OCI-LY7 (cell line): ENCODE measurements at regions not wholly inside any gene's neighbourhood (a gene's known extent, or its start where the extent isn't known, plus 50 kb on each side); places are given as distances from the start of the nearest gene placed in this dataset.

Experiments
- BruUV-seq: library from RNA; stranded (reverse); fragments of 400-500 nt; replicated peaks from 2 replicates; lab custom pipeline; 2021; lab: Mats Ljungman, UMichigan
- CTCF ChIA-PET: fragments of 300-600 bp; sonication (Branson Sonifier 250); formaldehyde crosslinking; loops from one replicate; lab custom pipeline; 2022; ENCODE audit warnings: antibody characterized with exemption; ENCODE audit not compliant: unreplicated experiment; lab: Charles Lee
- POLR2A ChIA-PET: fragments of 300-600 bp; sonication (Branson Sonifier 250); formaldehyde crosslinking; loops from one replicate; lab custom pipeline; 2022; ENCODE audit warnings: antibody characterized with exemption; lab: Charles Lee
- DNase-seq: peaks from one replicate; pipeline ENCODE4 v3.0.0-alpha.2; 2015; ENCODE audit warnings: low spot score
- H2AFZ ChIP-seq: fragments of 200-600 bp; sonication (generic), shearing (Covaris generic); 2 replicates; pipeline ENCODE4 v1.6.1; 2014; ENCODE audit warnings: mild to moderate bottlenecking, antibody characterized with exemption, low read length, moderate library complexity
- H3K27ac ChIP-seq: fragments of 200-600 bp; sonication (generic); 2 replicates; pipeline ENCODE4 v1.5.1; 2014; ENCODE audit warnings: mixed run types, low read depth, mild to moderate bottlenecking, moderate library complexity, low read length, inconsistent platforms; ENCODE audit not compliant: poor library complexity, severe bottlenecking
- H3K36me3 ChIP-seq: fragments of 200-600 bp; sonication (generic); 2 replicates; pipeline ENCODE4 v1.6.1; 2014; ENCODE audit warnings: mild to moderate bottlenecking, antibody characterized with exemption, low read length, moderate library complexity, mixed read lengths; ENCODE audit not compliant: insufficient read depth
- H3K4me1 ChIP-seq: fragments of 200-600 bp; sonication (generic); 2 replicates; pipeline ENCODE4 v1.5.1; 2014; ENCODE audit warnings: mild to moderate bottlenecking, low read length; ENCODE audit not compliant: insufficient read depth, poor library complexity, severe bottlenecking
- H3K4me2 ChIP-seq: fragments of 200-600 bp; sonication (generic); 2 replicates; pipeline ENCODE4 v1.6.1; 2014; ENCODE audit warnings: mild to moderate bottlenecking, low read length
- H3K4me3 ChIP-seq: fragments of 200-600 bp; sonication (generic); 2 replicates; pipeline ENCODE4 v1.5.1; 2014; ENCODE audit warnings: mild to moderate bottlenecking, low read depth, low read length; ENCODE audit not compliant: poor library complexity, severe bottlenecking
- H3K79me2 ChIP-seq: fragments of 200-600 bp; sonication (generic); 2 replicates; pipeline ENCODE4 v1.6.1; 2016; ENCODE audit warnings: low read depth, mild to moderate bottlenecking, low read length, moderate library complexity, mixed read lengths; ENCODE audit not compliant: insufficient read depth
- H3K9me2 ChIP-seq: fragments of 200-600 bp; sonication (generic); 2 replicates; pipeline ENCODE4 v1.6.1; 2016; ENCODE audit warnings: mild to moderate bottlenecking, low read length, mixed read lengths; ENCODE audit not compliant: insufficient read depth
- H3K9me3 ChIP-seq: fragments of 200-600 bp; sonication (generic); 2 replicates; pipeline ENCODE4 v1.6.1; 2014; ENCODE audit warnings: mild to moderate bottlenecking, mixed run types, low read length, mixed read lengths
- H4K20me1 ChIP-seq: fragments of 200-600 bp; sonication (generic); 2 replicates; pipeline ENCODE4 v1.6.1; 2014; ENCODE audit warnings: mild to moderate bottlenecking, antibody characterized with exemption, low read length, moderate library complexity, mixed read lengths; ENCODE audit not compliant: insufficient read depth
- CTCF ChIP-seq: fragments of 200-600 bp; sonication (generic); conservative IDR thresholded peaks from 2 replicates; pipeline ENCODE4 v1.5.1; 2014; ENCODE audit warnings: mild to moderate bottlenecking, antibody characterized with exemption, low read length, moderate library complexity, mixed read lengths
- EZH2phosphoT487 ChIP-seq: fragments of 200-600 bp; sonication (generic); IDR thresholded peaks from 2 replicates; pipeline ENCODE4 v1.6.1; 2018; ENCODE audit warnings: low read depth, borderline replicate concordance, mild to moderate bottlenecking, mixed run types, antibody characterized with exemption, low read length, moderate library complexity, mixed read lengths
- intact Hi-C: fragments of 100-400 bp; cut with micrococcal nuclease; formaldehyde crosslinking; loops from one replicate; pipeline ENCODE4 v1.10.0; 2022; ENCODE audit not compliant: unreplicated experiment

GRCh38 chr10:83677795-83678194 is 461.5 kb upstream of the GHITM start:
- intact Hi-C loops: no loop called here
- ChIA-PET CTCF (no interaction called here), POLR2A (interaction anchor here (0.6 kb wide), 1 partner anchor 329 kb away, joined by 7 read pairs; no protein-coding TSS in a partner anchor)
- BruUV-seq: no TSS peak
- Histone ChIP-seq H3K36me3 (no peaks in the 10 kb centered on the region), H3K4me3 (no peak overlapping the region), H3K27ac (no peak overlapping the region), H3K4me2 (no peak overlapping the region), H2AFZ (no peak overlapping the region), H3K4me1 (no peaks in the 10 kb centered on the region), H3K9me3 (no peaks in the 10 kb centered on the region), H3K79me2 (no peaks in the 10 kb centered on the region), H3K9me2 (no peaks in the 10 kb centered on the region), H4K20me1 (no peaks in the 10 kb centered on the region)
- TF ChIP-seq CTCF: no peak
- no peak for DNase-seq

DNA sequence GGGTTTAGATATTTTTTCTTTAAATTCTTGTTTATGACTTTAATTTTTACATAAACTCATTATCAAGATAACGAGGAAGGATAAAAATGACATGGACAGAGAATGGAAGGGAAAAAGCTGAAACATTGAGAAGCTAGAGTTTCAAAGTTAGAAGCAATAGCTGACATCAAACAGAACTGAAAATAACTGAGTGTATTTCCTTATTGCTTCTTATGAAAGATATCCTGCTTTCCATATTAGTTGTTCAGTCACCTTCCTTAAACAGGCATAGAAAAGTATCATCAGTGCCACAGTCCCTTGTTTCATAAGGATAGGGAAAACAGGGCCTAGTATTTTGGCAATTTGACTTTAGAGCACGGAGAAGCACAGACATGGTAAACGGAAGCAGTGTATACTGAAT is 460.5 kb upstream of the GHITM start:
- no peak for DNase-seq
- no peak overlapping the region for H2AFZ ChIP-seq
- TF ChIP-seq CTCF (no peak), EZH2phosphoT487 (no peak)

GRCh38 chr10:83680470-83680891 is 458.8 kb upstream of the GHITM start:
- Histone ChIP-seq H4K20me1 (no peaks in the 10 kb centered on the region), H3K9me2 (no peaks in the 10 kb centered on the region), H3K4me3 (no peak overlapping the region), H3K27ac (no peak overlapping the region), H2AFZ (no peak overlapping the region), H3K36me3 (no peaks in the 10 kb centered on the region), H3K9me3 (no peaks in the 10 kb centered on the region), H3K4me2 (no peak overlapping the region), H3K4me1 (no peaks in the 10 kb centered on the region), H3K79me2 (no peaks in the 10 kb centered on the region)
- ChIA-PET CTCF (no interaction called here), POLR2A (no interaction called here)
- no TSS peak for BruUV-seq
- intact Hi-C loops: no loop called here
- DNase-seq: peak; percentile 14
- TF ChIP-seq EZH2phosphoT487 (no peak), CTCF (no peak)

More for the DNA sequence above, 460.5 kb upstream of the GHITM start:
- no peak overlapping the region for H3K4me3 ChIP-seq
- POLR2A ChIA-PET: no interaction called here
- no peak overlapping the region for H3K27ac ChIP-seq
- no peaks in the 10 kb centered on the region for H3K9me3 ChIP-seq
- H4K20me1 ChIP-seq: no peaks in the 10 kb centered on the region
- no peaks in the 10 kb centered on the region for H3K9me2 ChIP-seq
- CTCF ChIA-PET: no interaction called here
- H3K4me1 ChIP-seq: no peaks in the 10 kb centered on the region
- H3K79me2 ChIP-seq: no peaks in the 10 kb centered on the region
- intact Hi-C loops: no loop called here
- BruUV-seq: no TSS peak
- H3K36me3 ChIP-seq: no peaks in the 10 kb centered on the region
- H3K4me2 ChIP-seq: no peak overlapping the region
